Ureter (tissue), 1 donor: ENCODE measurements at regions not wholly inside any gene's neighbourhood (a gene's known extent, or its start where the extent isn't known, plus 50 kb on each side); places are given as distances from the start of the nearest gene placed in this dataset.
"Not testable (repeated sequence)": the region's sequence is repeated elsewhere in the genome, so short reads cannot be mapped to it uniquely, and the experiment has no call there.

Experiments
- DNase-seq: peaks from one replicate; pipeline ENCODE4 v3.0.0-alpha.2; 2020; ENCODE audit warnings: low spot score
- donor health status: DM: yes; HTN: yes; CAD: no.

DNA sequence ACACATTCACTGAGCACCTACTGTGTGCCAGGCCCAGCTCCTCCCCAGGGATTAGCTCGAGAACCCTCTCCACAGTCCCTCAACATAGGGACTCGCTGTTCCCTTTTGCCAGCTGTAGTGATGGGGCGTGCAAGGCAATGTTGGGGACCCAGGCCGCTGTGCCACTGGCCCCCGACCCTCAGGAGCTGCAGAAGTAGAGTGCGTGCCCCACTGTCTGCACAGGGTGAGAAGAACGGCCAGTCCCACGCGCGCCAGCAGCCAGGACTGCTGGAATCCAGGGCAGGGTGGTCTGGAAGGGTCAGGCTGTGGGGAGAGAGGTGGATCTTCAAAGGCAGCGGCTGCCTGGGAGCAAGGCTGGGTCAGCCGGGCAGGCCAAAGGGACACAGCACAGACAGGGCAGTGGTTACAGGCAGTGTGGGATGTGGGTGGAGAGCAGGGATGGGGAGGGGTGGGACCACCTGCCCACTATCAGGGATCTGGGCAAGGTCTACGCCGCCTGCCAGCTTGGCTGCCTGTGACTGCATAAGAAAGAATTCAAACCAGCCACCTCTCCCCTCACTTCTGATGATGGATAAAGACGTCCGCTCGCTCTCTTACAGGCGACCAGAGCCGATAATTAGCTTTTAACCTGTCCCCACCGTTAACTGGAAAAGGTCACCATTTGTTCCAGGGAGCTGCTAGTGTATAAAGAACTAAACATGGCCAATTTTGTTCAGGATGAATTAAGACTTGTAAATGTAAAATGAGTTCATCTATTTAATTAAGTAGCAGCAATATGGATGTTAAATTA lies 86.7 kb upstream of the GSE1 start:
- DNase-seq: no peak

GRCh38 chr16:85527042-85527766 lies 85.9 kb upstream of the GSE1 start:
- no peak for DNase-seq

GRCh38 chr16:85527767-85528297 lies 85.3 kb upstream of the GSE1 start:
- no peak for DNase-seq

- DNase-seq: no peak
Measured at GRCh38 chr16:85528528-85529387, 84.4 kb upstream of the GSE1 start.

GRCh38 chr16:85529489-85530369 lies 83.4 kb upstream of the GSE1 start:
- DNase-seq: no peak

DNA sequence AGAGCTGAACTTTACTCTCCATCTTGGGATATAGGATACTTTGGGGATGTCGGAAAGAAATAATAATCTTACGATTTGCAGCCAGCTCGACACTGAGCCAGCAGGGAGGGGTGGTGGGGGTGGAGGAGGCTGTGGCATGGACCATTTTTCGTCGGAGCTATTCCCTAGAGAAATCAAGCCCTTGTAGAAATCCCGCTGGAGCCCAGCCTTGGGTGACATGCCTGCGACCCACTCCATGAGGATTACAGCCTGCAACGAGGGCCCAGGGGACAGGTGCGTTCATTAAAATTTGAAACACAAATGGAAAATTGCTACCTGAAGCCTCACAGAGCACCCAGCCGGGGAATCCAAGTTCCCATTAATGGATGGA lies 82.8 kb upstream of the GSE1 start:
- DNase-seq: no peak

GRCh38 chr16:85531516-85531915 lies 81.6 kb upstream of the GSE1 start:
- DNase-seq: no peak

DNA sequence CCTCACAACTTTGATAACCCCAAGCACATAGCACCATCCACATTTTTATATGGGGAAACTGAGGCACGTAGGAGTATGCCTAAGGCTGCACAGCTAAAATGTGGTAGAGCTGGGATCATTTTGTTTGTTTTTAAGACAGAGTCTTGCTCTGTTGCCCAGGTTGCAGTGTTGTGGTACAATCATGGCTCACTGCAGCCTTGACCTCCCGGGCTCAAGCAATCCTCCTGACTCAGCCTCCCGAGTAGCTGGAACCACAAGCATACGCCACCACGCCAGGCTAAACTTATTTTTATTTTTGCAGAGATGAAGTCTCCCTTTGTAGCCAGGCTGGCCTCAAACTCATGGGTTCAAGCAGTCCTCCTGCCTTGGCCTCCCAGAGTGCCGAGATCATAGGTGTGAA lies 81.0 kb upstream of the GSE1 start:
- no peak for DNase-seq

DNA sequence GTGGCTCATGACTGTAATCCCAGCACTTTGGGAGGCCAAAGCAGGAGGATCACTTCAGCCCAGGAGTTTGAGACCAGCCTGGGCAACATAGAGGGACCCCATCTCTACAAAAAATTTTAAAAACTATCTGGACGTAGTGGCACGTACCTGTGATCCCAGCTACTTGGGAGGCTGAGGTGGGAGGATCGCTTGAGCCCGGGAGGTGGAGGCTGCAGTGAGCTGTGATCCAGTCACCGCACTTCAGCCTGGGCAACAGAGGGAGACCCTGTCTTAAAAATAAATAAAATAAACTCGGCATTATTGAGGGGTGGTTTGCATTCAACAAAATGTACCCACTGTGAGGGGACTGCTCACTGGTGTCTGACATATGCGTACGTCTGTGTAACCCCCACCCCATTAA lies 79.5 kb upstream of the GSE1 start:
- not testable (repeated sequence) for DNase-seq

DNA sequence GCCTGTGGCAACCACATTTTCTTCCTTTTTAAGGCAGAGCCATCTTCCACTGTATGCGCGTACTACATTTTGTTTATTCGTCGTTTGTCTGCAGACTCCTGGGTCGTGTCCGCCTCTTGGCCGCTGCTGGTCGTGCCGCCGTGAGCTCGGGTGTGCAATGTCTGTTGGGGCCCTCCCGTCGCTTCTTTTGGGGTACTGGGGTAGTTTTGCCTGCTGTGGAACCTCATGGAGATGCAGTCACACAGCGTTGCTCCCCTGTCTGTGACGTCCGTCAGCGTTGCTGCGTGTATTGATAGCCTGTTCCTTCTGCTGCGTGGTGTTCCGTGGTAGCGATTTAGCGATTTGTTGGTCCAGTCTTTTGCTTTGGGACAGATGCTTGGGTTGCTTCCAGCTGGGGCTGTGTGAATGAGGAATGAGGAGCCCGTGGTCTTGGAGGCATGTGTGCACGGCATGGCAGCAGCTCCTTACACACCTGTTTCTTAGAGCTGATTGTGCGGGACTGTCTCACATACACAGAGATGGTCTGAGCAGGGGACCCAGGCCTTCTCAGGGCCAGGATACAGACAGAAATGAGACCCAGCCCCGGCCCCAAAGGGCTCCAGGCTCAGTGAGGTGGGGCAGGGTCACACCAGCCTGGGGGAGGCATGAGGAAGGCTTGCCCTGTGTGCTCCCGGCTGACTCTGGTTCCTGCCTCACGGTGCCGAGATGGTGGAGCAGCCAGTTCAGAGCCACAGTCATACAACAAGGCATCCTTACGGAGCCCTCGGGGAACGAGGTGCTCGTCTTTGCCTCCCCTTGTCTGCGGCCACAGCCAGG lies 78.4 kb upstream of the GSE1 start:
- DNase-seq: no peak

DNA sequence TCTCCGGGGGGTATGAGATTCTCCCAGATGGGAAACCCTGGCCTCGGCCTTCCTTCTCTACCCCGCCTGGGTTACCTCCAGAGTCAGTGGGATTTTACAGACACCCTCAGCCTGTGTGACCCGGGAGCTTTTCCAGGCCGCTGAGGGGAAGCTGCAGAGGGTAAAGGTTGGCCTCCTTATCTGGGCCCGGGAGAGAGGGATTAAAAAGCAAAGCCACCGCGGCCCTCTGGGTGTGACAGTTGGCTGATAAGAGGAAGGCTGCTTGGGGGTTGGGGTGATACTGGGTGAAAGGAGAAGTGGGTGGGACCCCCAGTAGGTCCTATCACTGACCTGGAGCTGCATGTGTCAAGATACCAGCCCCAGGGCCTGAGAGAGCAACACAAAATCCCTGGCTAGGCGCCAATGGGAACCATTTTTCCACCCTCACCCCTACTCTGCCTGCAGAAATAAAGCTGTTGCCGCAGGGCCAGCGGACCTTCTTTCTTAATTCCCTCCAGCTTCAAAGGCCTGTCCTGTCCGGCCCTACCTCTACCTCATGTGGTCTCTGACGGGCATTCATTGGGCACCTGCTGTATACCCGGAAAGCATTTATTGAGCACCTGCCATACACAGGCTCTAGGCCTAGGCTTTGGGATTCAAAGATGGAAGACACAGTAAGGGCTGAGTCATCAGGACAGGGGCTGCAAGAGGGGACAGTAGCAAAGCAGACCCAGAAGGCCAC lies 77.6 kb upstream of the GSE1 start:
- no peak for DNase-seq

- DNase-seq: no peak
Measured at GRCh38 chr16:85536073-85536410, 77.1 kb upstream of the GSE1 start.

GRCh38 chr16:85536411-85537330 lies 76.5 kb upstream of the GSE1 start:
- no peak for DNase-seq

GRCh38 chr16:85537331-85537788 lies 75.8 kb upstream of the GSE1 start:
- DNase-seq: no peak

- no peak for DNase-seq
Measured at GRCh38 chr16:85537795-85538401, 75.2 kb upstream of the GSE1 start.

- DNase-seq: no peak
Measured at GRCh38 chr16:85539084-85539483, 74.0 kb upstream of the GSE1 start.

- no peak for DNase-seq
Measured at GRCh38 chr16:85539629-85540291, 73.4 kb upstream of the GSE1 start.

GRCh38 chr16:85541181-85541580 lies 71.9 kb upstream of the GSE1 start:
- DNase-seq: no peak
